Thymus (tissue), 11 donors: ENCODE measurements at regions not wholly inside any gene's neighbourhood (a gene's known extent, or its start where the extent isn't known, plus 50 kb on each side); places are given as distances from the start of the nearest gene placed in this dataset.
A peak's percentile ranks its signal among the peaks of the same experiment; 100 is the strongest.

Source experiments
- DNase-seq, 9 donors: peaks; one replicate each; pipeline ENCODE4 v3.0.0-alpha.2; 2013; ENCODE audit warnings: low spot score in 9 of 9, low read depth in 6 of 9, missing footprints in 1 of 9
- H3K27ac ChIP-seq, 2 donors: one replicate each; pipeline ENCODE4 v1.5.1; 2013; ENCODE audit warnings: control low read depth in 1 of 2, low read depth in 1 of 2, low read length in 1 of 2, mild to moderate bottlenecking in 1 of 2, moderate library complexity in 1 of 2
- H3K27me3 ChIP-seq, 2 donors: one replicate each; pipeline ENCODE4 v1.5.1; 2013; ENCODE audit warnings: low read length in 1 of 2; ENCODE audit not compliant: control insufficient read depth in 2 of 2, insufficient read depth in 1 of 2
- H3K36me3 ChIP-seq, 2 donors: one replicate each; pipeline ENCODE4 v1.5.1; 2013; ENCODE audit warnings: low read length in 1 of 2, mild to moderate bottlenecking in 1 of 2, moderate library complexity in 1 of 2; ENCODE audit not compliant: control insufficient read depth in 2 of 2, insufficient read depth in 2 of 2
- H3K4me1 ChIP-seq, 2 donors: one replicate each; pipeline ENCODE4 v1.5.1; 2013; ENCODE audit warnings: low read length in 2 of 2; ENCODE audit not compliant: control insufficient read depth in 2 of 2, insufficient read depth in 2 of 2
- H3K4me3 ChIP-seq, 2 donors: one replicate each; pipeline ENCODE4 v1.5.1; 2013; ENCODE audit warnings: low read length in 2 of 2, control low read depth in 1 of 2, mild to moderate bottlenecking in 1 of 2
- H3K9me3 ChIP-seq, 2 donors: one replicate each; pipeline ENCODE4 v1.5.1; 2013; ENCODE audit warnings: low read length in 1 of 2, mild to moderate bottlenecking in 1 of 2; ENCODE audit not compliant: control insufficient read depth in 2 of 2, insufficient read depth in 1 of 2
- WGBS: extraction: QIAGEN DNeasy Blood & Tissue Kit; methylation state at CpG from one replicate; pipeline ENCODE4 v1.1.7; 2013; 5-methylcytosine and 5-hydroxymethylcytosine counted together
- donor health status: healthy.

GRCh38 chr5:125043781-125044391 is 297.4 kb upstream of the ZNF608 start:
- peak in 1 of 9 donors; percentile 15 for DNase-seq
- WGBS: 88% methylated on average over 8 of the region's 8 CpGs
- Histone ChIP-seq H3K27ac (no peak overlapping the region), H3K27me3 (no peaks in the 10 kb centered on the region), H3K36me3 (no peaks in the 10 kb centered on the region), H3K4me1 (peaks cover 0 to 3% of the 10 kb centered on the region in 2 donors), H3K4me3 (no peak overlapping the region), H3K9me3 (no peaks in the 10 kb centered on the region)

- H3K27me3 ChIP-seq: no peaks in the 10 kb centered on the region
- no peak overlapping the region for H3K4me3 ChIP-seq
- H3K27ac ChIP-seq: no peak overlapping the region
- 97% methylated on average over 8 of the region's 8 CpGs for WGBS
- H3K9me3 ChIP-seq: no peaks in the 10 kb centered on the region
- no peak for DNase-seq
- H3K4me1 ChIP-seq: no peaks in the 10 kb centered on the region
- no peaks in the 10 kb centered on the region for H3K36me3 ChIP-seq
Observed at GRCh38 chr5:125044491-125045282, 298.2 kb upstream of the ZNF608 start.

GRCh38 chr5:125045646-125046045 is 299.2 kb upstream of the ZNF608 start:
- H3K4me1 ChIP-seq: no peaks in the 10 kb centered on the region
- H3K9me3 ChIP-seq: no peaks in the 10 kb centered on the region
- no peaks in the 10 kb centered on the region for H3K27me3 ChIP-seq
- no peaks in the 10 kb centered on the region for H3K36me3 ChIP-seq
- no peak overlapping the region for H3K4me3 ChIP-seq
- no peak for DNase-seq
- no peak overlapping the region for H3K27ac ChIP-seq
- 96% methylated on average over 3 of the region's 3 CpGs for WGBS

GRCh38 chr5:125046838-125047237 is 300.4 kb upstream of the ZNF608 start:
- no peak for DNase-seq
- 98% methylated on average over 1 of the region's 1 CpG for WGBS
- Histone ChIP-seq H3K27me3 (no peaks in the 10 kb centered on the region), H3K27ac (no peak overlapping the region), H3K9me3 (no peaks in the 10 kb centered on the region), H3K36me3 (no peaks in the 10 kb centered on the region), H3K4me3 (no peak overlapping the region), H3K4me1 (no peaks in the 10 kb centered on the region)

- DNase-seq: no peak
- WGBS: 97% methylated on average over 3 of the region's 3 CpGs
- Histone ChIP-seq H3K4me1 (no peaks in the 10 kb centered on the region), H3K9me3 (no peaks in the 10 kb centered on the region), H3K27me3 (no peaks in the 10 kb centered on the region), H3K36me3 (no peaks in the 10 kb centered on the region), H3K4me3 (no peak overlapping the region), H3K27ac (no peak overlapping the region)
Observed at GRCh38 chr5:125047871-125048270, 301.4 kb upstream of the ZNF608 start.

GRCh38 chr5:125049721-125050702 is 303.6 kb upstream of the ZNF608 start:
- Histone ChIP-seq H3K27ac (no peak overlapping the region), H3K4me1 (no peaks in the 10 kb centered on the region)
- 96% methylated on average over 6 of the region's 6 CpGs for WGBS

GRCh38 chr5:125050926-125051325 is 304.5 kb upstream of the ZNF608 start:
- H3K4me1 ChIP-seq: no peaks in the 10 kb centered on the region
- DNase-seq: no peak
- no peak overlapping the region for H3K4me3 ChIP-seq
- H3K27me3 ChIP-seq: no peaks in the 10 kb centered on the region
- 92% methylated on average over 1 of the region's 1 CpG for WGBS
- no peaks in the 10 kb centered on the region for H3K36me3 ChIP-seq
- H3K9me3 ChIP-seq: no peaks in the 10 kb centered on the region
- no peak overlapping the region for H3K27ac ChIP-seq

More at GRCh38 chr5:125049721-125050702, 303.6 kb upstream of the ZNF608 start:
- Histone ChIP-seq H3K9me3 (no peaks in the 10 kb centered on the region), H3K27me3 (no peaks in the 10 kb centered on the region), H3K4me3 (no peak overlapping the region), H3K36me3 (no peaks in the 10 kb centered on the region)
- DNase-seq: no peak

- Histone ChIP-seq H3K9me3 (no peaks in the 10 kb centered on the region), H3K27ac (no peak overlapping the region), H3K27me3 (no peaks in the 10 kb centered on the region), H3K36me3 (no peaks in the 10 kb centered on the region), H3K4me3 (no peak overlapping the region), H3K4me1 (peaks cover 0 to 7% of the 10 kb centered on the region in 2 donors)
- WGBS: 93% methylated on average over 7 of the region's 7 CpGs
- DNase-seq: no peak
Observed at GRCh38 chr5:125052584-125052983, 306.1 kb upstream of the ZNF608 start.

- no peak overlapping the region for H3K4me3 ChIP-seq
- H3K27me3 ChIP-seq: no peaks in the 10 kb centered on the region
- H3K36me3 ChIP-seq: no peaks in the 10 kb centered on the region
- H3K4me1 ChIP-seq: peaks cover 0 to 7% of the 10 kb centered on the region in 2 donors
- DNase-seq: no peak
- H3K27ac ChIP-seq: no peak overlapping the region
- WGBS: 98% methylated on average over 1 of the region's 1 CpG
- no peaks in the 10 kb centered on the region for H3K9me3 ChIP-seq
Observed at GRCh38 chr5:125053179-125053578, 306.7 kb upstream of the ZNF608 start.
